SK-N-SH treated with all-trans-retinoic acid at 6 μM for 48 hours (cell line): ENCODE measurements at regions not wholly inside any gene's neighbourhood (a gene's known extent, or its start where the extent isn't known, plus 50 kb on each side); places are given as distances from the start of the nearest gene placed in this dataset.

ENCODE experiments used
- ATAC-seq: fragments of 200-7000 bp; cut with Tn5 transposase; 3 replicates; pipeline ENCODE4 v1.9.1; 2020; ENCODE audit warnings: mild to moderate bottlenecking, moderate library complexity
- ARNTL ChIP-seq: fragments of 450-650 bp; formaldehyde crosslinking; IDR thresholded peaks from 2 replicates; pipeline ENCODE4 v1.5.0; 2020; ENCODE audit warnings: low read depth, mild to moderate bottlenecking, moderate library complexity, borderline replicate concordance
- BACH2 ChIP-seq: fragments of 250-450 bp; sonication (Bioruptor Pico); IDR thresholded peaks from 2 replicates; pipeline ENCODE4 v1.9.0; 2021; ENCODE audit warnings: mild to moderate bottlenecking, borderline replicate concordance
- CSRNP3 ChIP-seq: fragments of 250-450 bp; sonication (Bioruptor Pico); IDR thresholded peaks from 2 replicates; pipeline ENCODE4 v1.5.1; 2021; ENCODE audit warnings: mild to moderate bottlenecking, moderate library complexity
- ESRRG ChIP-seq: fragments of 250-450 bp; sonication (Bioruptor Pico); IDR thresholded peaks from 2 replicates; pipeline ENCODE4 v1.6.1; 2021; ENCODE audit warnings: mild to moderate bottlenecking
- GLIS3 ChIP-seq: fragments of 250-450 bp; sonication (Bioruptor Pico); IDR thresholded peaks from 2 replicates; pipeline ENCODE4 v1.5.0; 2020; ENCODE audit warnings: mild to moderate bottlenecking, moderate library complexity
- PATZ1 ChIP-seq: fragments of 250-450 bp; sonication (Bioruptor Pico); IDR thresholded peaks from 2 replicates; pipeline ENCODE4 v1.8.0; 2020; ENCODE audit warnings: mild to moderate bottlenecking, moderate library complexity, borderline replicate concordance
- POU6F1 ChIP-seq: fragments of 250-450 bp; sonication (Bioruptor Pico); IDR thresholded peaks from 2 replicates; pipeline ENCODE4 v1.8.0; 2021; ENCODE audit warnings: low read depth, mild to moderate bottlenecking, moderate library complexity, borderline replicate concordance
- PPARA ChIP-seq: fragments of 250-450 bp; sonication (Bioruptor Pico); IDR thresholded peaks from 2 replicates; pipeline ENCODE4 v1.5.0; 2020; ENCODE audit warnings: mild to moderate bottlenecking, borderline replicate concordance
- RARB ChIP-seq: fragments of 250-450 bp; sonication (Bioruptor Pico); IDR thresholded peaks from 2 replicates; pipeline ENCODE4 v1.8.0; 2021; ENCODE audit warnings: mild to moderate bottlenecking, moderate library complexity
- SNAI2 ChIP-seq: fragments of 250-450 bp; sonication (Bioruptor Pico); IDR thresholded peaks from 2 replicates; pipeline ENCODE4 v1.5.0; 2020; ENCODE audit warnings: mild to moderate bottlenecking, moderate library complexity
- TCF4 ChIP-seq: fragments of 250-450 bp; sonication (Bioruptor Pico); IDR thresholded peaks from 2 replicates; pipeline ENCODE4 v1.8.0; 2021; ENCODE audit warnings: mild to moderate bottlenecking, moderate library complexity, borderline replicate concordance
- TOX ChIP-seq: fragments of 250-450 bp; sonication (Bioruptor Pico); IDR thresholded peaks from 2 replicates; pipeline ENCODE4 v1.8.0; 2021; ENCODE audit warnings: mild to moderate bottlenecking, moderate library complexity, borderline replicate concordance
- TSHZ2 ChIP-seq: fragments of 250-450 bp; sonication (Bioruptor Pico); IDR thresholded peaks from 2 replicates; pipeline ENCODE4 v1.5.0; 2020; ENCODE audit warnings: mild to moderate bottlenecking, moderate library complexity
- ZC3H10 ChIP-seq: fragments of 250-450 bp; sonication (Bioruptor Pico); IDR thresholded peaks from 2 replicates; pipeline ENCODE4 v1.5.1; 2021; ENCODE audit warnings: mild to moderate bottlenecking, moderate library complexity
- ZFP3 ChIP-seq: fragments of 250-450 bp; sonication (Bioruptor Pico); IDR thresholded peaks from 2 replicates; pipeline ENCODE4 v1.5.0; 2020; ENCODE audit warnings: mild to moderate bottlenecking, moderate library complexity
- ZFP30 ChIP-seq: fragments of 450-650 bp; formaldehyde crosslinking; IDR thresholded peaks from 2 replicates; pipeline ENCODE4 v1.5.0; 2022; ENCODE audit warnings: mild to moderate bottlenecking, moderate library complexity
- ZNF565 ChIP-seq: fragments of 450-650 bp; formaldehyde crosslinking; conservative IDR thresholded peaks from 2 replicates; pipeline ENCODE4 v1.5.0; 2020; ENCODE audit warnings: low read depth, mild to moderate bottlenecking, moderate library complexity
- ZNF70 ChIP-seq: fragments of 450-650 bp; formaldehyde crosslinking; IDR thresholded peaks from 2 replicates; pipeline ENCODE4 v1.5.0; 2020; ENCODE audit warnings: mild to moderate bottlenecking, moderate library complexity
- ZNF8 ChIP-seq: fragments of 450-650 bp; formaldehyde crosslinking; IDR thresholded peaks from 2 replicates; pipeline ENCODE4 v1.5.0; 2020; ENCODE audit warnings: mild to moderate bottlenecking, moderate library complexity

GRCh38 chr7:85851571-85852193, 664.8 kb upstream of the SEMA3D start:
- TF ChIP-seq ZC3H10 (CRISPR knock-in tag) (no peak), SNAI2 (CRISPR knock-in tag) (no peak), RARB (CRISPR knock-in tag) (no peak), ARNTL (CRISPR knock-in tag) (no peak), ZNF8 (CRISPR knock-in tag) (no peak), ZNF565 (CRISPR knock-in tag) (no peak), POU6F1 (CRISPR knock-in tag) (no peak), GLIS3 (CRISPR knock-in tag) (no peak), TOX (CRISPR knock-in tag) (no peak), CSRNP3 (no peak), BACH2 (CRISPR knock-in tag) (no peak), TSHZ2 (CRISPR knock-in tag) (no peak), ZFP3 (CRISPR knock-in tag) (no peak), TCF4 (CRISPR knock-in tag) (no peak)
- peak; percentile 76 for ATAC-seq

- no peak for TF ChIP-seq POU6F1 (CRISPR knock-in tag)
- no peak for TF ChIP-seq PATZ1 (CRISPR knock-in tag)
- no peak for ATAC-seq
Measured at GRCh38 chr7:85850381-85850780, 663.5 kb upstream of the SEMA3D start.

- TF ChIP-seq ZFP30 (no peak), POU6F1 (CRISPR knock-in tag) (no peak), BACH2 (CRISPR knock-in tag) (no peak), CSRNP3 (no peak), TCF4 (CRISPR knock-in tag) (no peak), ESRRG (no peak), ZC3H10 (CRISPR knock-in tag) (no peak), PPARA (CRISPR knock-in tag) (no peak), RARB (CRISPR knock-in tag) (no peak), SNAI2 (CRISPR knock-in tag) (no peak), ZNF8 (CRISPR knock-in tag) (no peak), TOX (CRISPR knock-in tag) (no peak), ZNF70 (CRISPR knock-in tag) (no peak), TSHZ2 (CRISPR knock-in tag) (no peak)
- no peak for ATAC-seq
Measured at GRCh38 chr7:85840554-85840953, 653.7 kb upstream of the SEMA3D start.
